Umbilical cord (tissue), 1 donor: ENCODE measurements at regions not wholly inside any gene's neighbourhood (a gene's known extent, or its start where the extent isn't known, plus 50 kb on each side); places are given as distances from the start of the nearest gene placed in this dataset.
A peak's percentile ranks its signal among the peaks of the same experiment; 100 is the strongest.
"Not testable (repeated sequence)": the region's sequence is repeated elsewhere in the genome, so short reads cannot be mapped to it uniquely, and the experiment has no call there.

Source experiments
- DNase-seq: peaks from one replicate; pipeline ENCODE4 v3.0.0-alpha.2; 2015; ENCODE audit warnings: low spot score

DNA sequence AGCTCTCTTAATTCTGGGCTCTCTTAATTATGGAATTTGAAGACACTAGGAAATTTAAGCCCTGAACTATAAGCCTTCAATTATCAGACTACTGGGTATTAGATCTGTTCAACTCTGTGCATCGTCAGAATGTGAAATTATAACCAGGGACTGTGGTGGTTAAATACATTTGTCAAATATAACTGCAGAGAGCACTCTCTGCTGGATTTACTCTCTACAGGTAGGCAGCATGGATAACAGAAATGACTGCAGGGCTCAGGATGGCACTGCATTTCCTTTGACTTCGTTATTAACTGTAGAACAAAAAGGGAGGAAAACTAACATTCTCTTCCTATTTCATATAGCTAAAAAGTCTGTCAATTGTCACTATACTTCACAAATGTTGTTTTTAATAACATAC lies 310.1 kb upstream of the RASGEF1B start:
- DNase-seq: no peak

DNA sequence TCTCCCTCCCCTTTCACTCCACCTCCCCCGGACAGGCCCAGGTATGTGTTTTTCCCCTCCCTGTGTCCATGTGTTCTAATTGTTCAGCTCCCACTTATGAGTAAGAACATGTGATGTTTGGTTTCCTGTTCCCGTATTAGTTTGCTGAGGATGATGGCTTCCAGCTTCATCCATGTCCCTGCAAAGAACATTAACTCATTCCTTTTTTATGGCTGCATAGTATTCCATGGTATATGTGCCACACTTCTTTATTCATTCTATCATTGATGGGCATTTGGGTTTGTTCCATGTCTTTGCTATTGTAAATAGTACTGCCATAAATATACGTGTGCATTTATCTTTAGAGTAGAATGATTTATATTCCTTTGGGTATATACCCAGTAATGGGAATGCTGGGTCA lies 306.0 kb upstream of the RASGEF1B start:
- not testable (repeated sequence) for DNase-seq

DNA sequence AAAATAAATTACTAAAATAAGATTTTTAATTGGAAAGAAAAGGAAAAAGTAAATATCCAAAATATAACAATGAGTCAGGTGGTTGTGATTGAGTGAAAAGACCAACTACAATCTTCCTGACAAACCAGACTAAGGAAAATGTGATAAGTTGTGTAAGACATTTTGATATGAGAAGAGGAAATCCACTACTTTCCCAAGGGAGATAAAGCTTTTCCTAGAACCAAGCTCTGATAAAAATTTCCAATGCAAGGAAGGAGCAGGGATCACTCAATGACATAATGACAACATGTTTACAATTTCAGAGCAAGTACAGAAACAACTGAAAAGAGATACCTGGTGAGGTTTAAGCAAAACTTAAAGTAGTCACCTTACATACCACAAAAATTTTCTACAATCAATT lies 305.1 kb upstream of the RASGEF1B start:
- no peak for DNase-seq

DNA sequence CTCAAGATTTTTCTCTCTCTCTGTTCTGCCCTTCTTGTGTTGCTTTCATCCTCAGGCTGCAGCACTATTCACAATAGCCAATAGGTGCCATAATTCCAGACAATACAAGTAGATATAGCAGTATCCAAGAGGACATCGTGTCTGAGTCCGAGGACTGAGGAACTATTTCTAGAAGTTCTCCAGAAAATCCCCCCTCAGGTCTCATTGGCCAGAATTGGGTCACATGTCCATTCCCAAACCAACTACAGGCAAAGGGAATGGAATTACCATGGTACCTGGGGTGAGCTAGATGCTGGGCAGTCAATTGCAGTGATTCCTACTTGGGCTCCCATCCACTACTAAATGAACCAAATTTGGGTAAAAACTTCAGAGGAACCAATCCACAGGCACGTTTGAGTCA lies 301.9 kb upstream of the RASGEF1B start:
- DNase-seq: no peak

DNA sequence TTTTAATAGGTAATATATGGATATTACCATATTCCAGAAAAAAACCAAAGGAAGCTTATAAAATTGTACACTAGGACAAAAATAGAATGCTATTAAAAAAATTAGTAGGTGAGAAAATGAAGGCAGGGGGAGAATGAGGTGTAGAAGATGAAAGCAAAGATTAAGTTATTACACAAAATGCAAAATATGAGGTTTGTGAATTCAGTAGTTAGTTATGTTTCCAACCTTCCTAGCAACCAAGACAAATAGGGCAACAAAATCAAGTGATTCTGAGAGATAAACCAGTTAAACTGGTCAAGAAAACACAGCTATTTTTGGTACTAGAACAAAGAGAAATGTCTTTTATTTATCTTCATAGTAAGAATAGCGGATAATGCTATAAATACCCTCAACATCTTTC lies 300.0 kb upstream of the RASGEF1B start:
- DNase-seq: no peak

DNA sequence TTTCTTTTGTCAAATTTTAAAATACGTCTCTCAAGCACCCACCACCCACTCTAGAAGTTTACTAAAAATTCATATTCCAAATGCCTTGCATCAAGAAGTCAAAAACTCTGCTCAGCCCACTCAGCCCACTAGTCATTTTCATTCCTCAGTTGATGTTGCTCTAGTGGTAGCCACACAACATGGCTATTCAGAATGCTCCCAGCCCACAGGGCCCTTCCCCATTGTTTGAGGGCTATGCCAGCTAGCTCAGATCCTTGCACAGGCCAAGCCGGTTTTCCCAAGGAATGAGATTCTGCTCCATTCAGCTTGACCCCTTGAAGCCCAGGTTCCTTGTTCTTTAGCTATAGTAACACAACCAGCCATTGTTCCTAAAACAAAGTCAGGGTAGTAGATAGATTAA lies 297.5 kb upstream of the RASGEF1B start:
- DNase-seq: no peak

DNA sequence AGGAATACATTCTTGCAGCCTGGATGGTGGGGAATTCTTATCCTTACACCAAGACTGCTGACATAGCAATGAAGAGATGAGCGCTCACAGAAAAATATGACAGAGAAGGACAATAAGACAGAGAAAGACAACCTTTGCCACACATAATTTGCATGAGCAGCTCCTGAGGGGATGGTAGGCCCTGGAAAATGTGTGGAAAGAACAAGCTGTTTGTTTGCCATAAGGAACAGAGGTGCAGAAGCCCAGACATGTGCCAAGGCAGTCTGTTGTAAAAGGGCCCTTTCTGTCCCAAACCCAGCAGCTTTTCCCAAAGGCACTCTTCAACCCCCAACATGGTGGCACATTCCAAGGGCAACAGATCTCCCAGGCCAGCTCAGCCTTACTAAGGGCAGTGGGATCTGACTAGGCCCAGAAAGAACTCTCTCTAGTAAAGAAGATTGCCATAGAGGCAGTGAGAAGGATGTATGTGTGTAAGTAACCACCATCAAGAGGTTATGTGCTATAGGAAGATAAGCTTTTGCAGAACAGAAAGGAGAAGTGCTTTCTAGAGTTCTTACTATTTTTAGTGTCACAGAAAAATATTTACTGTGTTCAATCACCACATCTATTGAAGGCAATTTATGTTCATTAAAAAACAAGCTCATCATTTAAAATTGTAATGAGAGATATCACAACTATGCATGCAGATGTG lies 287.0 kb upstream of the RASGEF1B start:
- DNase-seq: no peak

DNA sequence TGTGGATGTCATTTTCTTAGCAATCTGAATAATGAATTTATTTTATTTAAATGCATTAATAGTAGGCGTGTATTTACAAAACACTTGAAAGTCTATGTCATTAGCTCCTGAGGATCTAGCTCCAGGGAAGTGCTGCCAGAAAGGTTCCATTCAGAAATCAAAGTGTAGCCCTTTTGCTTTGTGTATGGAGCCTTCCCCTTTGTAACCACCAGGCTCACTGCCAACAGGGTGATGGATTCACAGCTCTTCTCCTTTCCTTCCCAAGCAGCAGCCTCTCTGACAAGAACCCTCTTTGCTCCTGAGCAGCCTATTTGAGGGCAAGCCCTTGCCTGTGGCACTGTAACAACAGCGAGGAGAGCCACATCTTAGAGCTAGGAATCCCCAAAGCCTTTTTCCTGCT lies 286.0 kb upstream of the RASGEF1B start:
- DNase-seq: no peak

DNA sequence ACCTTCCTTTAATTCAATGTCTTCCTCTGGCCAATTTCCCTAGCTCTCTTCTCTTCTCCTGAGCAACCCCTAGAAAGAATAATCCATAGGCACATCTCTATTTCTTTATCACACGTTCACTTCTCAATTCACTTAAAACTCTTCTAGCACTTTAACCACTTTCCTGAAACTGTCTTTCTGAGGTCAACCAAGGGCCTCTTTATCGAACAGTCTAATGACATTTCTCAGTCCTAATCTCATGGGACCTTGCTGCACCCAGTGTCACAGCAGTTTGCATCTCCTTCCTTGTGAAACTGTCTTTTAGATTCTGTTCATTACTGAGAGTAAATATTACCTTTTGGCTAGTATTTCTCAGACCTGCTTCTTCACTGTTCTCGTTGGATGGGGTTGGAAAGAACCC lies 285.3 kb upstream of the RASGEF1B start:
- no peak for DNase-seq

DNA sequence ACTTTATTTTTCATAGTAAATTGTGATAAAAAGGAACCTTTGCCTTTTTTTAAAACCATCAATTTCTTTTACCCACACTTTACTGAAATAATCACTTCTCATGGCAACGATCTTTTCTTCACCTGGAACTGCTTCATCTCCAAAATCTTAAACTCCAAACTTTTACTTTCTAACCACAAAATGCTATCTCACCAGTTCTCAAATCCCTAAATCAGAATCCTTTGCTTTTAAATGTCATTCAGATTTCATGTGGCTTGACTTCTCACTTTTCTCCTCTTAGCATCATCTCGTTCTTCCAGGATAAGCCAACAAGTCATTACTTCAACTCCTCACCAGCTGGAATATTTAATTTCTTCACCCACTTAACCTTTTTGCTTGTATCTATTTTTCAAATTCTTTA lies 284.3 kb upstream of the RASGEF1B start:
- no peak for DNase-seq

DNA sequence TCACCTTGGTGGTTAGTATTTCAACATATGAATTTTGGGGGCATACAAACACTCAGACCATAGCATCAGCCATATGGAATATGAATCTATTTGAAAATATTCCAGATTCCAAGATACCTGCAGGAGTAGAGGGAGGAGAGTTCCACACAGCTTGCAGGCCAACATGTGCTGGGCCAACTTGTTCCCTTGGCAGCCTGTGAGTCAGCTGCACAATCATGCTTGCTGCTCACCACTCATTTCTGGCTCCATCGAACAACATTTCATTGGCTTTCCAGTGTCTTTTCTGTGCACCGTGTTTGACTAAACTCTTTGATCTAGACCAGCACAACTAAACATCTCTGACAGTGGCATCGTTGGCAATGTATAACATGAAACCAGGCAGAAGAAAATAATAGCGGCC lies 282.5 kb upstream of the RASGEF1B start:
- no peak for DNase-seq

DNA sequence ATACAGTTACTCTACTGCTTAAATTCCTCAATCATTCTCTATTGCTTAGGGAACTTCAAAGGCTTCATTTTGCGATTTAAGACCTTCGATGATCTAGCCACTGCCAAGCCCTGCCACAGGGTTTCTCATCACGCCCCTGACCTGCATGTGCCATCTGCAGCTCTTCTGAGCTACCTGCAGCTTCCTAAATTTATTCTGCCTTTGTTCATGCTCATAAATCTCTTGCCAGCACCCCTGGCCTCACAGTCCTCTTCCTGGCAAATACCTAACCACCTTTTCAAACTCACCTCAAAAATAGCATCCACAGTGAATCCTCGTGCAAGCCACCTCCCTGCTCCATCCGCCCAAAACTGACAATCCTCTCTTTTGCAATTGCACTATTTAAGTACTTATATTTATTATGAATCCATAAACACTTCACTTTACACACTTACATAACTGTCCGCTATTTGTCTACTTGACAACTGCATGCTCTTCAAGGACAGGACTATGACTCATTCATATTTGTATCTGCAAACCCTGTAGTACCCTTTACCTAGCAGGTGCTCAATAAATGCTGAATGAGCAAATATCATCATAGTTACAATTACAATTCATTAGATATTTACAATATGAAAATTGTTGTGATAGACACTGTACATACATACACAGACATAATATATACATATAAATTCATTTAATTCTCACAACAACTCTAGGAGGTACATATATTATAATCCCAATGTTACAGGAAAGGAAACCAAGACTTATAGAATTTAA lies 280.0 kb upstream of the RASGEF1B start:
- DNase-seq: no peak

DNA sequence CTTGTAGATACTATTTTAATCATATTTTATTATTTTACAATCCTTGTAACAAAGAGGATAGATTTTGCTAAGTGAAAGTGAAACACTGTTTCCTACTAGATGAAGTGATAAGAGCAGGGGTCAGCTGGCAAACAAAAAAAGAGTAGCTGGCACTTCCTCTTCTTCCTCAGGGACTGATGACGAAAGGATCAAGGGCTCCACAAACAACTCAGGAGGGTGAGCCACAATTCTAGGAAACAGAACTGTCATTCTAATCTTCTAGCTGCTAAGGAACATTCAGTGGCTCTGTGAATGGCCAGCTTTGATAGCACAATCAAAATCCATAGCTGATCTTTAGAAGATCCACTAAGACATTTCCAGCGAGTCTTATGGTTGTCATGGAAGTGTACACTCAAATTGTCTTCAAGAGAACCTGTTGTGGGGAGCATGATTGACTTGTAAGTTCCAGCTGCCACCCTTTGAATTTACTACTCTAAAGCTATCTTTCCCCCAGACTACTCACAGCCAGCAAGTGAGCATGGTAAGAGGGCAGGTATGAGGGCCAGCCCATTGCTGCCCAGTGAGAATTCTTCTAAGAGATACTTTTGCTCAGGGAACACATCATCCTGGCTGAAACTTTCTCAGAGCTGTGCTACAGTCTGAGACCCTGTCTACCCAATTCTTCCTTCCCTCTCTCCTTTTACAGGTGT lies 275.7 kb upstream of the RASGEF1B start:
- peak; percentile 14 for DNase-seq

DNA sequence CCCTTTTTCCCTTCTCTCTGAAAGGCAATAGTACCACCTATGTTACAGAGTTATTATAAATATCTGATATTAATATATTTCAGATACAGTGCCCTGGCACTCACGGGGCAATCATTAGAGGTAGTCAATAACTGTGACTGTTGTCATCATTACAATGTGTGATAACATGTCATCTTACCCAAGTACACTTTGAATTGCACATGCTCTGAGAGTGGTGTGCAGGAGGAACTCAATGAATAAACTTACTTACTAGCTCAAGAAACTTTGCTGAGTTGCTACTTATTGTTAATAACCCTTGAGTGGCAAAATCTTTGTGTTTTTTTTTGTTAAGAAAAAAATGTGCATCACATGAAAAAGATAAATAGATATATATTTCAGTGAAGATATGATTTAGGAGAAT lies 275.1 kb upstream of the RASGEF1B start:
- DNase-seq: no peak

DNA sequence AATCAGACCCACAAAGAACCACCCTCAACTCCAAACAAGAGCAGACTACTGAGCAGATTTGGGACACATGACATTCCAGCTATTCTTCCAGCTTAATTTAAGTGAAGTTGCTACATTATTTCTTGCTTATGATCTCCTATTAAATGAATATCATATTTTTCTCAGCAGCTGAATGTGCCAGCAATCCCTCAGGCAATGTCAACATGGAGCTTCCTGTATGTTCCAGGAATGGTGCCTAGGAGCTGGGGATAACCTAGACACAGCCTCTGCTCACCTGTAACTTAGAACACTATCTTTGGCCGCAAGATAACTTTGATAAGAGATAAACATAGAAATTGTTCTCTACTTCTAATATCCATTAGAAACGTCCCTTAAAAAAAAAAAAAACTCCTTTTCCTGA lies 274.4 kb upstream of the RASGEF1B start:
- DNase-seq: no peak

DNA sequence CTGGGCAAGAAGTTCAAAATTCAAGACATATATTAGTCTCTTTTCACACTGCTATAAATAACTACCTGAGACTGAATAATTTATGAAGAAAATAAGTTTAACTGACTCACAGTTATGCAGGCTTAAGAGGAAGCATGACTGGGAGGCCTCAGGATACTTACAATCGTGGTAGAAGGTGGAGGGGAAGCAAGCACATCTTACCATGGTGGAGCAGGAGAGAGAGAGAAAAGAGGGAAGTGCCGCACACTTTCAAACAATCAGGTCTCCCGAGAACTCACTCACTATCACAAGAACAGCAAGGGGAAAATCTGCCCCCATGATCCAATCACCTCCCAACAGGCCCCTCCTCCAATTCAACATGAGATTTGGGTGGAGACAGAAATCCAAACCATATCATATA lies 273.3 kb upstream of the RASGEF1B start:
- DNase-seq: no peak

DNA sequence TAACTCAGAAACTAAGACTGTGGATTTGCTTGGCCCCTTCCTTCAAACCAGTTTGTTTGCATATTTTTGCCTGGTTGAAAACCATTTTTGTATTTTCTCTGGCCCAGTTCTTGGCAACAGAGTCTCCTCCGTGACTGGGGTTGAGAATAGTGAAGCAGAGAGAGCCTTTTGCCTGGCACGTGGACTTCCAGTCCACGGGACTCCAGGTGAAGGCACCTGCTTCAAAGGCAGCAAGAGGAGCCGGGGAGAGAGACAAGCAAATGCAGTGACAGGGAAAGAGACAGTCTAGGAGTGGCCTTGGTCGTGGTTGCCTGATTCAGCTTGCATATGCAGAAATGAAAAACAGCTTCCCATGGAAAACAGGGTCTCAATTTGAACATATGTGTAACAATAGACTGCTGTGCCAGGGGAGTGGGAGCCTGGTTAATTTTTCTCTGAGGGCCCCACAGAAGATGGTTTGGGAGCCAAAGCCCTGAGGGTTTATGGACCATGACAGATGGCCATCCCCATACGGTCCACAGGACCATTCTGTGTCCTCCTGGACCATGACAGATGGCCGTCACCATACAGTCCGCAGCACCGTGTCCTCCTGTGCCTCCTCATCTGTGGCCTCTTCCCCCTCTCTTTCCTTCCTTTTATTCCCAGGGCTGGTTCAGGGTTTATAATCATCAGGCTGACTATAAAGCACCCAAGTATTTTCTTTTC lies 272.2 kb upstream of the RASGEF1B start:
- DNase-seq: peak; percentile 62

DNA sequence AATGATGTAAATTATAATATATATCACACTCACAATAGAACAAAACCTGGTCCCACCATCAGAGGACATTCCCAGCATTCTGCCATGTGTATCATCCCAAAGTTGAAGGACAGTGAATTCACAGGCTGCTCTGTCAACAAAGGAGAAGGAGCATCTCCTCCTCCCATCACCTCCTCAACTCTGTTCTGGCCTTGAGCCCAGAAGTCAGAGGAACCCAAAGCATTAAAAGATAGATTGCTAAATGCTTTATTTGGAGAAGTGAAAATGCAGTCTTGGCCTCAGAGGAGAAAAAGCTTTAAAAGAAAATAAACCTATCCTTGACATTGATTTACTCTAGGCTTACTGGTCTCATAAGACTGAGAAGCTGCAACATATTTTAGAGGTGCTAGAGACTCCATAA lies 268.8 kb upstream of the RASGEF1B start:
- peak; percentile 77 for DNase-seq

DNA sequence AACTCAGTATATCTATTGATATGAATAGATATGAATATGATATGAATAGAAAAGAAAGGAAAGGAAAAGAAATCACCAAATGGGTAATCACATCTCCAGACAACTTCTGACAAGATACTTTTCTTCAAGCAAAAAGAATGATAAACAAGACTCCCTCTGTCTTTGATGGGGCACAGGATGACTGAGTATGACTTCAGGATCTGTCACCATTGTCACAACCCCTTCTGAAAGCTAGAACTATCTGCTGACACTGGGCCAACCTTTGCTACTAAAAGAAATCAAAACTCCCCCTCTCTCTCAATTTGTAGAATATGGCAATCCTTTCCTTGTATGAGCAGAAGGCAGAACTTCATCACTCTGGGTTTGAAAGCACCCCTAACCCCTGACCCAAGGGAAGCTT lies 267.2 kb upstream of the RASGEF1B start:
- DNase-seq: no peak

DNA sequence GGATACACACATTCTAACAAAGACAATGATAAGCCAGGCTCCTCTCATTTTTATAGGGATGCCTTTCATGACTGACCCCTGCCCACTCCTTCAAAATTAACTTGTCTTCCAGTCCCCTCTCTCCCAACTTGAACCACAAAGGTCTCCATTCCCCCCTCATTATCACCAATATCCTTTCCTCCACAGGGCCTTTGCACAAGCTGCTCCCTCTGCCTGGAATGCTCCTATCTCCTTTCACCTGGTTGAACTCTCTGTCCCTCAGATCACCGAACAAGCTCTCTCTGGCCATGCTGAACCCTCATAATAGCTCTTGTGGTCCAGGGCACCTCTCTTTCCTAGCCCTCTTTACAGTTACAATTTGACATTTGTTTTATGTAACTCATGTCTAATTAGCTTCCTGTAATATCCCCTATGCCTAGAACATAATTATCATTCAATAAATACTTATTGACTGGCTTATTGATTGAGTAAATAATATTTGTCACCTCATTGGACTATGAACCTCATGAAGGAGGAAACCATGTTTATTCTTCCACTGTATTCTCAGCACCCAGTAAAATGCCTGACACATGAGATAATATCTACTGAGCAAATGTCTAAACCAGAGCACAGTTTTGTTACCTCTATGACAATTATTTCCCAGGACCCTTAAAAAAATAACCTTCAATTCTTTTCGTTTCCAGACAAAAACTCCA lies 266.3 kb upstream of the RASGEF1B start:
- DNase-seq: no peak

DNA sequence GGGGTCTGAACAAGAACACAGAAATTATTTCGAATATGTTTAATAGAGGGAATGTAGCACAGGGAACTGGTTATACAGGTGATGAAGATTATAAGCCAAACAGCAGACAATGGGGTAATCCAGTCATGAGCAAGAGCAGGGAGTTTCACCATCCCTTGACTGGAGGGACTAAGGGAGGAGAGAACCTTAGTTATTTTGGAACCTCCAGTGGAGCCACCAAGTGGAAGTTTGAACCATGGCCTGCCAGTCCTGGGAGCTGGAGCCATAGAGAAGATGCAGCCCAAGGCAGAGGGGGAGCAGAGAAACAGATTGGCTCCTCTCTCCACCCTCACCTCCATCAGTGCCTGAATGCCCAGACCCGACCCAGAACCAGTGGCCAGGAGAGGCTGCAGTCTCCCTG lies 264.6 kb upstream of the RASGEF1B start:
- DNase-seq: no peak

DNA sequence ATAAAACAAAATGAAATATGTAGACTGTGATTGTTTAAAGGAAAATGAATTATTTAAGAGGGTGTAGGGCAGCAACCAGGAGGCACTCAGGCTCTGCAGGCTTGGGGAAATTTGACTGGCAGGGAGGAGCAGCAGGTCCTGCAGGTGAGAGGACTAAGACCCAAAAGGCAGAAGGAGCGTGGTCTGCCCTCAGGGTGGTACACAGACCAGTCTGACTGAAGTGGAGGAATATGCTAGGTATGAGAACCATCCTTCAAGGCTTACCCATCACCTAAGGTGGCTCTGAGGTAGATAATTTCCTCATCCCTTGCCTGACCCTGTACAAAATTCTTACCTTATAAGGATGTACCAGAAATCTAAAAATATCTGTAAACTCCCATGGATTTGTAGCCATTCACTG lies 261.3 kb upstream of the RASGEF1B start:
- DNase-seq: no peak
